IMR-90 (cell line): ENCODE measurements at regions not wholly inside any gene's neighbourhood (a gene's known extent, or its start where the extent isn't known, plus 50 kb on each side); places are given as distances from the start of the nearest gene placed in this dataset.

ENCODE experiments used
- ATAC-seq: fragments of 200-7000 bp; cut with Tn5 transposase; 2 replicates; pipeline ENCODE4 v1.9.1; 2020; ENCODE audit warnings: low read depth, mild to moderate bottlenecking, moderate library complexity
- BruUV-seq: library from RNA; stranded (reverse); fragments of 400-500 nt; replicated peaks from 2 replicates; lab custom pipeline; 2021; lab: Mats Ljungman, UMichigan
- CTCF ChIA-PET: fragments of 300-600 bp; formaldehyde crosslinking; extraction: SDS; loops from one replicate; lab custom pipeline; 2021; ENCODE audit warnings: antibody characterized with exemption; lab: Yijun Ruan, JAX
- POLR2A ChIA-PET: fragments of 300-600 bp; sonication (Branson Sonifier 250); formaldehyde crosslinking; loops from one replicate; lab custom pipeline; 2022; ENCODE audit warnings: antibody characterized with exemption; ENCODE audit not compliant: unreplicated experiment; lab: Charles Lee
- DNase-seq: peaks from one replicate; pipeline ENCODE4 v3.0.0; 2013
- H2AFZ ChIP-seq: replicated peaks from 2 replicates; pipeline ENCODE3; 2013; ENCODE audit warnings: low read length, mild to moderate bottlenecking; ENCODE audit not compliant: poor library complexity
- H2AK5ac ChIP-seq: 2 replicates; pipeline ENCODE4 v1.6.1; 2013; ENCODE audit warnings: low read depth, low read length, inconsistent platforms
- H2AK9ac ChIP-seq: replicated peaks from 2 replicates; pipeline ENCODE3; 2013; ENCODE audit warnings: mild to moderate bottlenecking, low read depth, low read length, moderate library complexity; ENCODE audit not compliant: poor library complexity
- H2BK120ac ChIP-seq: 2 replicates; pipeline ENCODE4 v1.6.1; 2013; ENCODE audit warnings: low read depth, low read length, inconsistent platforms
- H2BK15ac ChIP-seq: 3 replicates; pipeline ENCODE4 v1.6.1; 2013; ENCODE audit warnings: low read depth, low read length, inconsistent platforms
- H2BK20ac ChIP-seq: 2 replicates; pipeline ENCODE4 v1.6.1; 2013; ENCODE audit warnings: low read depth, mild to moderate bottlenecking, inconsistent platforms, low read length, moderate library complexity
- H2BK5ac ChIP-seq: 2 replicates; pipeline ENCODE4 v1.6.1; 2013; ENCODE audit warnings: mild to moderate bottlenecking, low read depth, low read length, inconsistent platforms; ENCODE audit not compliant: poor library complexity, severe bottlenecking
- H3K14ac ChIP-seq: replicated peaks from 2 replicates; pipeline ENCODE4 v1.6.1; 2013; ENCODE audit warnings: low read depth, low read length, inconsistent platforms
- H3K18ac ChIP-seq: 2 replicates; pipeline ENCODE4 v1.6.1; 2013; ENCODE audit warnings: low read depth, low read length, control low read depth
- H3K23ac ChIP-seq: 2 replicates; pipeline ENCODE4 v1.6.1; 2013; ENCODE audit warnings: low read depth, low read length, inconsistent platforms
- H3K27ac ChIP-seq: 2 replicates; pipeline ENCODE4 v1.5.1; 2013; ENCODE audit warnings: mild to moderate bottlenecking, control low read depth, low read length; ENCODE audit not compliant: insufficient read depth
- H3K27me3 ChIP-seq: 2 replicates; pipeline ENCODE4 v1.6.1; 2013; ENCODE audit warnings: low read length; ENCODE audit not compliant: control insufficient read depth, insufficient read depth
- H3K36me3 ChIP-seq: 2 replicates; pipeline ENCODE4 v1.6.1; 2013; ENCODE audit warnings: low read length, mixed read lengths; ENCODE audit not compliant: control insufficient read depth, insufficient read depth
- H3K4ac ChIP-seq: 2 replicates; pipeline ENCODE4 v1.6.1; 2013; ENCODE audit warnings: low read depth, low read length, inconsistent platforms
- H3K4me1 ChIP-seq: 2 replicates; pipeline ENCODE4 v1.6.1; 2013; ENCODE audit warnings: low read length, mixed read lengths; ENCODE audit not compliant: control insufficient read depth, insufficient read depth
- H3K4me2 ChIP-seq: 2 replicates; pipeline ENCODE4 v1.6.1; 2013; ENCODE audit warnings: low read depth, mild to moderate bottlenecking, control low read depth, low read length, moderate library complexity
- H3K4me3 ChIP-seq: 2 replicates; pipeline ENCODE4 v1.5.1; 2013; ENCODE audit warnings: low read depth, mild to moderate bottlenecking, control low read depth, low read length, moderate library complexity; ENCODE audit not compliant: insufficient read depth
- H3K56ac ChIP-seq: 2 replicates; pipeline ENCODE4 v1.6.1; 2013; ENCODE audit warnings: low read length, inconsistent platforms; ENCODE audit not compliant: insufficient read depth; ENCODE audit errors: extremely low read depth
- H3K79me1 ChIP-seq, 2 experiments: 2 replicates each; pipeline ENCODE4 v1.6.1; 2013; ENCODE audit warnings: low read length in 2 of 2, inconsistent platforms in 1 of 2, low read depth in 1 of 2
- H3K9ac ChIP-seq: 2 replicates; pipeline ENCODE4 v1.6.1; 2013; ENCODE audit warnings: low read depth, low read length, control low read depth
- H3K9me1 ChIP-seq: 2 replicates; pipeline ENCODE4 v1.6.1; 2013; ENCODE audit warnings: low read length, inconsistent platforms; ENCODE audit not compliant: insufficient read depth
- H3K9me3 ChIP-seq: 2 replicates; pipeline ENCODE4 v1.6.1; 2013; ENCODE audit warnings: low read length; ENCODE audit not compliant: control insufficient read depth, insufficient read depth
- H4K20me1 ChIP-seq: 2 replicates; pipeline ENCODE4 v1.6.1; 2013; ENCODE audit warnings: low read length, inconsistent platforms; ENCODE audit not compliant: insufficient read depth
- H4K5ac ChIP-seq: 2 replicates; pipeline ENCODE4 v1.6.1; 2013; ENCODE audit warnings: mild to moderate bottlenecking, low read depth, low read length, control low read depth
- H4K8ac ChIP-seq, 2 experiments: 2 replicates each; pipeline ENCODE4 v1.6.1; 2013; ENCODE audit warnings: low read depth in 2 of 2, low read length in 2 of 2, control low read depth in 1 of 2, inconsistent platforms in 1 of 2
- H4K91ac ChIP-seq: 2 replicates; pipeline ENCODE4 v1.6.1; 2013; ENCODE audit warnings: low read depth, low read length, inconsistent platforms; ENCODE audit not compliant: insufficient read depth
- BHLHE40 ChIP-seq: fragments of 150-350 bp; IDR thresholded peaks from 2 replicates; pipeline ENCODE4 v1.6.1; 2016; ENCODE audit warnings: mild to moderate bottlenecking, low read depth, low read length
- CEBPB ChIP-seq: IDR thresholded peaks from 2 replicates; pipeline ENCODE4 v1.6.1; 2012; ENCODE audit warnings: low read depth, low read length, improper control_type of control experiment
- CHD1 ChIP-seq: IDR thresholded peaks from 2 replicates; pipeline ENCODE4 v1.6.1; 2012; ENCODE audit warnings: low read depth, low read length, improper control_type of control experiment
- ELK1 ChIP-seq: fragments of 150-350 bp; IDR thresholded peaks from 2 replicates; pipeline ENCODE4 v1.6.1; 2016; ENCODE audit warnings: low read depth, mild to moderate bottlenecking, low read length, moderate library complexity, borderline replicate concordance
- FOS ChIP-seq: fragments of 150-350 bp; IDR thresholded peaks from 2 replicates; pipeline ENCODE4 v1.6.1; 2016; ENCODE audit warnings: low read depth, low read length
- MAFK ChIP-seq: IDR thresholded peaks from 2 replicates; pipeline ENCODE4 v1.6.1; 2012; ENCODE audit warnings: low read depth, low read length, improper control_type of control experiment
- MAZ ChIP-seq: IDR thresholded peaks from 2 replicates; pipeline ENCODE4 v1.6.1; 2012; ENCODE audit warnings: low read depth, mild to moderate bottlenecking, low read length, improper control_type of control experiment, moderate library complexity, borderline replicate concordance
- NFE2L2 ChIP-seq: fragments of 150-350 bp; IDR thresholded peaks from 2 replicates; pipeline ENCODE4 v1.6.1; 2016; ENCODE audit warnings: low read depth, mild to moderate bottlenecking, low read length
- POLR2A ChIP-seq: IDR thresholded peaks from 2 replicates; pipeline ENCODE4 v1.6.1; 2012; ENCODE audit warnings: mild to moderate bottlenecking, low read depth, low read length
- RFX5 ChIP-seq: IDR thresholded peaks from 2 replicates; pipeline ENCODE4 v1.8.0; 2012; ENCODE audit warnings: low read depth, mild to moderate bottlenecking, low read length, moderate library complexity
- USF2 ChIP-seq: fragments of 150-350 bp; IDR thresholded peaks from 2 replicates; pipeline ENCODE4 v1.6.1; 2017; ENCODE audit warnings: mild to moderate bottlenecking, antibody characterized with exemption, low read length, low read depth
- WGBS, 2 experiments: methylation state at CpG; one replicate each; pipeline versions ENCODE4 v1.1.5 to v1.1.7; 2013; ENCODE audit warnings: missing lambda C conversion rate in 2 of 2; ENCODE audit not compliant: insufficient read length in 1 of 2; ENCODE audit errors: extremely low coverage in 2 of 2; 5-methylcytosine and 5-hydroxymethylcytosine counted together
- dilution Hi-C: fragments of 300-500 bp; cut with HindIII; formaldehyde crosslinking; loops from one replicate; pipeline ENCODE4 v1.14.3; 2018; ENCODE audit warnings: low sequenced_read_pairs; ENCODE audit not compliant: unreplicated experiment
- in situ Hi-C: fragments of 300-500 bp; cut with MboI; formaldehyde crosslinking; loops from 3 replicates; pipeline ENCODE4 v1.14.3; 2019; ENCODE audit warnings: low sequenced_read_pairs, inconsistent platforms, mixed read lengths
- intact Hi-C: fragments of 100-400 bp; cut with micrococcal nuclease; formaldehyde crosslinking; loops from 2 replicates; pipeline ENCODE4 v1.10.0; 2022

GRCh38 chr13:111636804-111637203 is 316.4 kb downstream of the TEX29 start:
- TF ChIP-seq BHLHE40 (no peak), POLR2A (no peak), FOS (no peak), CEBPB (no peak), CHD1 (no peak), RFX5 (no peak), ELK1 (no peak), USF2 (no peak), MAFK (no peak), NFE2L2 (no peak), MAZ (no peak)

More at GRCh38 chr13:111636804-111637203, 316.4 kb downstream of the TEX29 start:
- Histone ChIP-seq H3K56ac (no peak overlapping the region), H3K4me2 (no peak overlapping the region), H2AK5ac (no peak overlapping the region), H3K27me3 (no peaks in the 10 kb centered on the region), H3K4me3 (no peak overlapping the region), H3K79me1 (no peaks in the 10 kb centered on the region), H2BK120ac (no peak overlapping the region), H4K91ac (no peak overlapping the region), H2BK5ac (no peak overlapping the region), H2BK15ac (no peak overlapping the region), H3K36me3 (no peaks in the 10 kb centered on the region), H3K18ac (no peak overlapping the region), H3K9me3 (peaks cover 37% of the 10 kb centered on the region), H3K23ac (no peak overlapping the region), H3K4ac (no peak overlapping the region), H3K9ac (no peak overlapping the region), H3K4me1 (no peaks in the 10 kb centered on the region), H3K27ac (no peak overlapping the region), H4K20me1 (no peaks in the 10 kb centered on the region), H4K8ac (no peak overlapping the region), H3K14ac (no peak overlapping the region), H4K5ac (no peak overlapping the region), H2BK20ac (no peak overlapping the region), H3K9me1 (no peaks in the 10 kb centered on the region), H2AFZ (no peak overlapping the region), H2AK9ac (no peak overlapping the region)
- BruUV-seq: no TSS peak
- dilution Hi-C loops: no loop called here
- no peak for DNase-seq
- in situ Hi-C loops: no loop called here
- ATAC-seq: no peak
- CTCF ChIA-PET: no interaction called here
- WGBS, 2 experiments: 70% methylated on average over 2 of the region's 11 CpGs; no CpG with 5 or more reads in 1 of the 2 experiments
- intact Hi-C loops: no loop called here
- POLR2A ChIA-PET: no interaction called here
